ENCODE measurements at regions not wholly inside any gene's neighbourhood (a gene's known extent, or its start where the extent isn't known, plus 50 kb on each side); places are given as distances from the start of the nearest gene placed in this dataset.

DNA sequence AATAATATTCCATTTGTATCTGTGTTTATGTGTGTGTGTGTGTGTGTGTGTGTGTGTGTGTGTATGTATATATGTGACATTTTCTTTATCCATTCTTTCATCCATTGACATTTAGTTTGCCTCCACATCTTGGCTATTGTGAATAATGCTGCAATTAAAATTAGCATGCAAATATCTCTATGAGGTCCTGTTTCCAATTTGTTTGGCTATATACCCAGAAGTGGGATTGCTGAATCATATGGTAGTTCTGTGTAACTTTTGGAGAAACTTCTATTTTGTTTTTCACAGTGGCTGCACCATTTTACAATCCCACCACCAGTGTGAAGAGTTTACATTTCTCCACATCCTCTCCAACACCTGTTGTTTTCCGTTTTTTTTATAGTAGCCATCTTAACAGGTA, 53.1 kb downstream of the CH25H start:
- ATAC-seq (ENCODE audit: insufficient read depth, low read depth): no peak
- Histone ChIP-seq H3K36me3 (ENCODE audit: insufficient read depth, low read length) (no peaks in the 10 kb centered on the region), H3K27me3 (ENCODE audit: insufficient read depth, low read length, poor library complexity) (peaks cover 10% of the 10 kb centered on the region), H3K9me3 (ENCODE audit: insufficient read depth, low read length, severe bottlenecking) (no peaks in the 10 kb centered on the region), H3K27ac (ENCODE audit: low read length) (no peak overlapping the region), H2AFZ (ENCODE audit: low read depth, low read length) (no peak overlapping the region), H3K4me3 (ENCODE audit: low read depth in 1 of 2, low read length in 2 of 2) (no peak overlapping the region), H4K20me1 (ENCODE audit: insufficient read depth, low read length) (no peaks in the 10 kb centered on the region), H3K4me1 (ENCODE audit: insufficient read depth, low read length) (no peaks in the 10 kb centered on the region), H3K4me2 (ENCODE audit: insufficient read depth, low read length) (no peak overlapping the region), H3K79me2 (ENCODE audit: insufficient read depth, low read length) (no peaks in the 10 kb centered on the region), H3K9ac (ENCODE audit: low read depth, low read length) (no peak overlapping the region)
- no peak for TF ChIP-seq EZH2 (IDR thresholded peaks at IDR 0.05; ENCODE audit: borderline replicate concordance, low read depth, low read length, severe bottlenecking)
- TF ChIP-seq, protein P1, sequence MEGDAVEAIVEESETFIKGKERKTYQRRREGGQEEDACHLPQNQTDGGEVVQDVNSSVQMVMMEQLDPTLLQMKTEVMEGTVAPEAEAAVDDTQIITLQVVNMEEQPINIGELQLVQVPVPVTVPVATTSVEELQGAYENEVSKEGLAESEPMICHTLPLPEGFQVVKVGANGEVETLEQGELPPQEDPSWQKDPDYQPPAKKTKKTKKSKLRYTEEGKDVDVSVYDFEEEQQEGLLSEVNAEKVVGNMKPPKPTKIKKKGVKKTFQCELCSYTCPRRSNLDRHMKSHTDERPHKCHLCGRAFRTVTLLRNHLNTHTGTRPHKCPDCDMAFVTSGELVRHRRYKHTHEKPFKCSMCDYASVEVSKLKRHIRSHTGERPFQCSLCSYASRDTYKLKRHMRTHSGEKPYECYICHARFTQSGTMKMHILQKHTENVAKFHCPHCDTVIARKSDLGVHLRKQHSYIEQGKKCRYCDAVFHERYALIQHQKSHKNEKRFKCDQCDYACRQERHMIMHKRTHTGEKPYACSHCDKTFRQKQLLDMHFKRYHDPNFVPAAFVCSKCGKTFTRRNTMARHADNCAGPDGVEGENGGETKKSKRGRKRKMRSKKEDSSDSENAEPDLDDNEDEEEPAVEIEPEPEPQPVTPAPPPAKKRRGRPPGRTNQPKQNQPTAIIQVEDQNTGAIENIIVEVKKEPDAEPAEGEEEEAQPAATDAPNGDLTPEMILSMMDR (IDR thresholded peaks at IDR 0.05; ENCODE audit: borderline replicate concordance, extremely low read depth, low read length, poor library complexity, severe bottlenecking): no peak
- DNase-seq: no peak

DNA sequence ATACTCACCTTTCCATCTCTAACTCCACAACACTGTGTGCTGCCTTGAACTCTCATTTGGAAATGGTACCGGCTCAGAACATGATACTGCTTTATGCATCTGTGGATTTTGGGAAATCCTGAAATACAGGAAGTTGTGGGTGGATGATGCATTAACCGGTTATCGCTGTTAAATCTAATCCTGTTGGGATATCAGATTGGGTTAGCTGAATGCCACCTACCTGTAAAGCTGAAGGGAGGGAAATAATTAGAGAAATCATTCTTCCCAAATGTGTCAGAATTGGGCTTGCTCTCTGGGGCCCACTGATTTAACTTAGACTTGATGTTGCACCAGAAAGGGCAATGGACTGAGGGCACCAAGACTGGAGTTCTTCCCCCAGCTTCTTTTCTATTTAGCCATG, 54.0 kb downstream of the CH25H start:
- H3K36me3 ChIP-seq (ENCODE audit: insufficient read depth, low read length): no peaks in the 10 kb centered on the region
- H4K20me1 ChIP-seq (ENCODE audit: insufficient read depth, low read length): no peaks in the 10 kb centered on the region
- H3K4me3 ChIP-seq (ENCODE audit: low read depth in 1 of 2, low read length in 2 of 2): no peak overlapping the region
- DNase-seq: no peak
- no peaks in the 10 kb centered on the region for H3K79me2 ChIP-seq (ENCODE audit: insufficient read depth, low read length)
- H3K4me1 ChIP-seq (ENCODE audit: insufficient read depth, low read length): no peaks in the 10 kb centered on the region
- TF ChIP-seq, protein P1 (IDR thresholded peaks at IDR 0.05; ENCODE audit: borderline replicate concordance, extremely low read depth, low read length, poor library complexity, severe bottlenecking): no peak
- TF ChIP-seq EZH2 (IDR thresholded peaks at IDR 0.05; ENCODE audit: borderline replicate concordance, low read depth, low read length, severe bottlenecking): no peak
- H3K4me2 ChIP-seq (ENCODE audit: insufficient read depth, low read length): no peak overlapping the region
- no peaks in the 10 kb centered on the region for H3K9me3 ChIP-seq (ENCODE audit: insufficient read depth, low read length, severe bottlenecking)
- peaks cover 10% of the 10 kb centered on the region for H3K27me3 ChIP-seq (ENCODE audit: insufficient read depth, low read length, poor library complexity)
- H2AFZ ChIP-seq (ENCODE audit: low read depth, low read length): no peak overlapping the region
- H3K9ac ChIP-seq (ENCODE audit: low read depth, low read length): no peak overlapping the region
- no peak overlapping the region for H3K27ac ChIP-seq (ENCODE audit: low read length)
- ATAC-seq (ENCODE audit: insufficient read depth, low read depth): no peak

DNA sequence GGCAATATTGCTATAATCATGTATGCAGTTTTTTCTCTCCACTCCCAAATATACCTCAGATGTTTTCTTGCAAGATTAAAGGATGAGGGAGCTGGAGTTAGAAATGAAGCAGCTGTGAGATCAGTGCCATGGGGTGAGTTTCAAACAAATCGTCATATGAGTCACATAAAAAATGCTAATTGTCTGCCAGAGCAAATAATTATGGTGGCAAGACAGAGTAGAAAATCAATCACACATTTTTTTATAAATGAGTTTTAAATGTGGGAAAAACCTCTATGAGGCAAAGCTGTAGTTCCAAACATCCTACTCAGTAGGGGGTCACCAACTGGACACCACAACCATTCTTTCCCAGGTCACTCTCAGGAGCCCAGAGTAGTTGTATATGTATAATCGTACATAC, 55.3 kb downstream of the CH25H start:
- no peaks in the 10 kb centered on the region for H3K9me3 ChIP-seq (ENCODE audit: insufficient read depth, low read length, severe bottlenecking)
- H3K4me1 ChIP-seq (ENCODE audit: insufficient read depth, low read length): no peaks in the 10 kb centered on the region
- peaks cover 7% of the 10 kb centered on the region for H3K27me3 ChIP-seq (ENCODE audit: insufficient read depth, low read length, poor library complexity)
- ATAC-seq (ENCODE audit: insufficient read depth, low read depth): no peak
- no peak for TF ChIP-seq EZH2 (IDR thresholded peaks at IDR 0.05; ENCODE audit: borderline replicate concordance, low read depth, low read length, severe bottlenecking)
- TF ChIP-seq, protein P1 (IDR thresholded peaks at IDR 0.05; ENCODE audit: borderline replicate concordance, extremely low read depth, low read length, poor library complexity, severe bottlenecking): no peak
- no peaks in the 10 kb centered on the region for H4K20me1 ChIP-seq (ENCODE audit: insufficient read depth, low read length)
- no peak overlapping the region for H3K9ac ChIP-seq (ENCODE audit: low read depth, low read length)
- H2AFZ ChIP-seq (ENCODE audit: low read depth, low read length): no peak overlapping the region
- no peaks in the 10 kb centered on the region for H3K79me2 ChIP-seq (ENCODE audit: insufficient read depth, low read length)
- H3K36me3 ChIP-seq (ENCODE audit: insufficient read depth, low read length): no peaks in the 10 kb centered on the region
- H3K4me2 ChIP-seq (ENCODE audit: insufficient read depth, low read length): no peak overlapping the region
- H3K27ac ChIP-seq (ENCODE audit: low read length): no peak overlapping the region
- DNase-seq: no peak
- H3K4me3 ChIP-seq (ENCODE audit: low read depth in 1 of 2, low read length in 2 of 2): no peak overlapping the region

DNA sequence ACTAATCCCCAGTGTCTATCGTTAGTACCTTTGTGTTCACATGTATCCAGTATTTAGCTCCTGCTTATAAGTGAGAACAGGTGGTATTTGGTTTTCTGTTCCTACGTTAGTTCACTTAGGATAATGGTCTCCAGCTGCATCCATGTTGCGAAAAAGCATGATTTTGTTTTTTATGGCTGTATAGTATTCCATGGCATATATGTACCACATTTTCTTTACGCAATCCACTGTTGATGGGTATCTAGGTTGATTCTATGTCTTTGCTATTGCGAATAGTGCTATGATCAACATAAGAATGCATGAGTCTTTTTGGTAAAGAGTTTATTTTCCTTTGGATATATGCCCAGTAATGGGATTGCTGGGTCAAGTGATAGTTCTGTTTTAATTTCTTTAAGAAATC, 59.1 kb downstream of the CH25H start:
- H3K4me1 ChIP-seq (ENCODE audit: insufficient read depth, low read length): no peaks in the 10 kb centered on the region
- no peak overlapping the region for H2AFZ ChIP-seq (ENCODE audit: low read depth, low read length)
- H3K27ac ChIP-seq (ENCODE audit: low read length): no peak overlapping the region
- no peak overlapping the region for H3K9ac ChIP-seq (ENCODE audit: low read depth, low read length)
- DNase-seq: no peak
- H3K36me3 ChIP-seq (ENCODE audit: insufficient read depth, low read length): no peaks in the 10 kb centered on the region
- H4K20me1 ChIP-seq (ENCODE audit: insufficient read depth, low read length): no peaks in the 10 kb centered on the region
- no peaks in the 10 kb centered on the region for H3K27me3 ChIP-seq (ENCODE audit: insufficient read depth, low read length, poor library complexity)
- ATAC-seq (ENCODE audit: insufficient read depth, low read depth): no peak
- H3K9me3 ChIP-seq (ENCODE audit: insufficient read depth, low read length, severe bottlenecking): no peaks in the 10 kb centered on the region
- no peak overlapping the region for H3K4me3 ChIP-seq (ENCODE audit: low read depth in 1 of 2, low read length in 2 of 2)
- H3K4me2 ChIP-seq (ENCODE audit: insufficient read depth, low read length): no peak overlapping the region
- no peak for TF ChIP-seq EZH2 (IDR thresholded peaks at IDR 0.05; ENCODE audit: borderline replicate concordance, low read depth, low read length, severe bottlenecking)
- TF ChIP-seq, protein P1 (IDR thresholded peaks at IDR 0.05; ENCODE audit: borderline replicate concordance, extremely low read depth, low read length, poor library complexity, severe bottlenecking): no peak
- no peaks in the 10 kb centered on the region for H3K79me2 ChIP-seq (ENCODE audit: insufficient read depth, low read length)

Data from DND-41 (cell line).